GM18868 (cell line): ENCODE measurements at regions not wholly inside any gene's neighbourhood (a gene's known extent, or its start where the extent isn't known, plus 50 kb on each side); places are given as distances from the start of the nearest gene placed in this dataset.

Experiments
- ATAC-seq: cut with Tn5 transposase; IDR thresholded peaks from one replicate; pipeline ENCODE4 v1.9.1; 2021; ENCODE audit warnings: mild to moderate bottlenecking, moderate library complexity; ENCODE audit not compliant: unreplicated experiment

DNA sequence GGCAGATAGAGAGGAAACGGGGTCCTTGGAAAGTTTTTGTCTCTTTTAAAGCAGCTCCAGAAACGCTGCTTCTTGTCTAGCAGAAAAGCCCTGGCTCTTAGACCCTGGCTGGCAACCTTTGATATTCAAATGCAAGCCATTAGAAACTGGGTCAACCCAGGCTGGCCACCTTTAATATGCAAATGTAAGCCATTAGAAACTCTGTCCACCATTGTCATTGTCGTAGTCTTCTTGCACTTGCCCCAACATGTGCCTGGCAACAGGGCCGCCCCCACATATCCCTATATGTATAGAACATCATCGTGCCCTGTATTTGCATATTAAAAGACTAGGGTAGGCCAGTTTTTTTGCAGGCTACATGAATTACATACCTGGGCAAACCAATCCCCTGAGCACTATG, 621.3 kb upstream of the DPP6 start:
- no peak for ATAC-seq

- no peak for ATAC-seq
Observed at GRCh38 chr7:153432063-153432462, 620.1 kb upstream of the DPP6 start.

DNA sequence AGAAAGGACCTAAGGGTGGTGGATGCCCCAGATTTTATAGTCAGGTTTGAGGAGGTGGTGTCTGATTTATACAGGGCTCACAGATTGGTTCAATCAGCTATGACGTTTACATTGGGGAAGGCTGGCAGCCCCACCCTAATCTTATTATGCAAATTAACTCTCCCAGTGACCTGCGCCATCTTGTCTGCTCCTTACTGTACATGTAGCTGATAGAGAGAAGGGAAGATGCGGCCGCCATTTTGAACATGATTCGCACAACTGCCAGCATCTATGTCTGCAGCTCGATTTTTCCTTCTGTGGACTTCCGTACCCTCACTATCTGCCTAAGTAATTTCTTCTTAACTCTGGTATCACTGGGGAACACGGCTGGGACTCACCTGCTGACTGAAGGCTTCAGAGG, 619.0 kb upstream of the DPP6 start:
- no peak for ATAC-seq

DNA sequence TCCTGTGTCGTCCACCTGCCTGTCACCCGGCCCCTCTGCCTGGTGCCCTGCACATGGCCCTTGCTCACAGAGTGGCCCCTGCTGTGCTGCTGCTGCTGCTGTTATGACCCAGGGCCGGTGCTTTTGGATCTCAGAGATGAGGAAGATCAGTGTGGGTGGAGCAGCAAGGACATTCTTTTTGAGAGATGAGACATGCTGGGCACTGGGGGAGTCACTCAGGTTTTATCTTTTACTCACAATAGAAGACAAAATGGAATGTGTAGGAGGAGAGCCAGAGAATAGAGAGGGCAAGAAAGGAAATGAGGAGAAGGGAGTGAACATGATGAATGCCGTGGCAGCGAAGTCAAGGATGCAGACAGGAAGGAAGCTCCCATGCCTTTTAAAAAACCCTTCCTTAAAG, 611.5 kb upstream of the DPP6 start:
- no peak for ATAC-seq

DNA sequence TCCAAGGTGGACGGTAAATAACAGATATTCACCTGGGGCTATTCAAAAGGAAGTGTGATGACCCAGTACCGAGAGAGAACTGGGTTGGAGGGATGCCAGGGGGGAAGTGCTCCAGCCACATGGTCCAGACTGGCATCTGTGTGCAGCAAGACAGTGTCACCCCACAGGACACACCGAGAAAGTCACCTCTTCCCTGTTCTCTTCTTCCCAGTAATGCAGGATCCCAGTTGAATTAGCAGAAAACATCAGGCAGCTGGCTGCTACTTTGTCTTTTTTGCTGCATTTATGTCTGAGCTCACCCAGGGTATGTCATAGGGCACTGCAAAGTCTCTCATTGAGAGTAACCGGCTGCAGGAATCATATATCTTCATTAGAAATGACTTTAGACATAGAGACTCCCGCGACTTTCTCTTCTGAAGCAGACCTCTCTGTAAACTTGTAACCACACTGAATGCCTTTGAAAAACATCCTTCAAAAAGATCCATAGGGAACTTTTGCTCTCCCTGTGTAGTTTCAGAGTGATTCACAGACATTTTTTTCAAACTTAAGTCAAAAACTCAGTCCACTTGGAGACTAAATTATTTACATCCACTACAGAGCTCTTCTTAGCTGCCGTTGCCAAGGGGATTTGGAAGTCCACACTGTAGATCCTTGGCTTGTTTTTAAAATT, 609.0 kb upstream of the DPP6 start:
- no peak for ATAC-seq

GRCh38 chr7:153444641-153445040, 607.6 kb upstream of the DPP6 start:
- ATAC-seq = no peak

GRCh38 chr7:153445641-153446040, 606.6 kb upstream of the DPP6 start:
- no peak for ATAC-seq

DNA sequence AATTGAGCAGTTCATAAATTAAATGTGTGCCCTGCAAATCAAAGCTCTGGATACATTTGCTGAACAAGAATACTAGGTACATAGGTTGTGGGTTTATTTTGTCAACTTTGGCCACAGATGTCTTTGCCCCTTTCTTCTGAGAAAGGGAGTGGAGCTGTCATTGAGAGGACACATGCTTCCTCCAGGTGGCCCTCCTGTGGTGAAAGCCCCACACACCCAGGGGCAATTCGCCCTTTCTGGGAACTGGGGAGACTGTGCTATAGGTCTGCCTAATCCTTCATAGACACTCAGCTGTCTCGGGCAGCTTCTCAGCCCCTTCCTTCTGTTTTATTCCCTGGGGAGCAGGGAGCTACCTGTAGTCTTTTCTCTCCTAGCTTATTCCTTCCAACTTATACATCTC, 605.7 kb upstream of the DPP6 start:
- ATAC-seq = no peak

GRCh38 chr7:153447011-153447410, 605.2 kb upstream of the DPP6 start:
- ATAC-seq = no peak

GRCh38 chr7:153452661-153453060, 599.5 kb upstream of the DPP6 start:
- ATAC-seq = no peak

DNA sequence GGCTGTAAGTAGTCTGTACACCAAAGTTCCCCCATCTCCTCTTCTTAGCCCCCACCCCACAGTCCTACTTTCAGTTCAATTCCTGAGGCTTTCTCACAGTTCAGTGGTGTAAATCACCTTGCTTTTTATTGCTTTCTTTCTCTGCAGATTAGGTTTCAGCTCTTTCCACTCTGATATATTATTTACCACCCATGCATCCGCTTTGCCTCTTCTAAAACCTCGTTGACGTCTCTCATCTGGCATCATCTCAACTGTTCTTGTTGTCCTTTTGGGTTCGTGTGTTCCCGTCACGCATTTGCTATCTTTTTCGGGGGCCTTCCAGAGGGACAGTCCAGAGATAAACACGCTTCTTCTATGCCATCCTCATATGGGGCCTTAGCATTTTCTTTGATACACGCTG, 597.9 kb upstream of the DPP6 start:
- no peak for ATAC-seq

- ATAC-seq = no peak
Observed at GRCh38 chr7:153457746-153458145, 594.5 kb upstream of the DPP6 start.

DNA sequence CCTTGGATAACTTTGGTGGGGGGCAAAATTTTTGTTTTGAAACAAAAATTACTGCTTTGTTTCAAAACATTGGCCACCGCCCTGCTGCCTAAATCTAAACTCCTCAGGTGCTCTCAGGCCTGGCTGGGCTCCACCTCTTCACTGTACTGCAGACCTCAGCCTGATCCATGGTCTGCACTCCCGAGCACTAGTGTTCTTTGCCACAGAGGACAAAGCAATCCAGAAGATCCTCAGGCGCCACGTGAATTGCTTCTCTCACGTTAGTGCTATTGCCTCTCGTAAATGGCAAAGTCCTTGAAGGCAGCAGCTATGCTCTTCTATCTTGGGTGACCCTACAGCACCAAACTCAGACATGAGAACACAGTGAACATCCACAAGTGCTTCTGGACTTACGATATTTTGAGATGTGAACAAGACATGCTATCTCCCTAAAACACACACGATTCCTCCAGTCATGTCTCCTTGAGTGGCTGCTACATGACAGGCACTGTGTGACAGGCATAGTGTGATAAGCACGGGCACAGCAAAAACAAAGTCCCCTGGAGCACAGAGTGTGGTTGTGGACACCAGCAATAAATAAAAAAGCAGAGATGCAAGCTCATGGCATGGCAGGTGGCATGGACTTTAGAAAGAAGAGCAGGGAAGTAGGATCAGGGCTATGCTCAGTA, 582.1 kb upstream of the DPP6 start:
- ATAC-seq = no peak

- no peak for ATAC-seq
Observed at GRCh38 chr7:153472516-153472915, 579.7 kb upstream of the DPP6 start.

DNA sequence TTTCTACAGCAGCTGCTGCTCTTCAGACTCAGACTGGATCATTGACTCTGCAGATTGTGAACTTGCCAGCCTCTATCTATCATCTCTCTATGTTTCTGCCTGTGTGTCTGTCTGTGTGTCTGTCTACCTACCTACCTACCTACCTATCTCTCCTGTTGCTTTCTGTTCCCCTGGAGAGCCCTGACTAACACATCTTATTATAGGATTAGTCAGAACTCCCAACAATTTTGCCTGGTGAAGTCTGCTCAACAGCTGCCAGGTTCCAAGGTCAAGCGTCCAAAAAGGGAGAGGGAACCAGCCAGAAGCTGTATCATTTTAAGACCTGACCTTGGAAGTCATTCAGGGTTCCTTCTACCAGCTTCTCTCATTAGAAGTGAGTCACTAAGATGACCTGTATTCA, 579.0 kb upstream of the DPP6 start:
- no peak for ATAC-seq

GRCh38 chr7:153475239-153475638, 577.0 kb upstream of the DPP6 start:
- ATAC-seq = no peak

- no peak for ATAC-seq
Observed at GRCh38 chr7:153476166-153476565, 576.0 kb upstream of the DPP6 start.

DNA sequence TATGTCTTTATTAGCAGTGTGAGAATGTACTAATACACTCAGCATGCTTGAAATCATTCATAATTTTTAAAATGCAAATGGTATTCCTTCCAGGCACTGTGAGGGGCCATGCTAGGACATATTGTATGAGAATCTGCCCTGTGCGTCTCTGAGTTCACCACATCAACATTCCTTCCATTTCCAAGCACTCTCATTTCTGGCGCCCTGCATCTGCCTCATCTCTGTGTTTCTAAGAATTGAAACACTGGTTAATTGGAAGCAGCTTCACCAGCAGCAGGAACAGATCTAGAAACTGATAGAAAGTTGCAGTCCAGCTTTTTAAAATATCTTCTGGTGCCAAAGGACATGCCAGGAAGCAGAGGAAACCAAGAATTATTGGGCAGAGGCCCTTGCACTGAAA, 555.9 kb upstream of the DPP6 start:
- no peak for ATAC-seq

DNA sequence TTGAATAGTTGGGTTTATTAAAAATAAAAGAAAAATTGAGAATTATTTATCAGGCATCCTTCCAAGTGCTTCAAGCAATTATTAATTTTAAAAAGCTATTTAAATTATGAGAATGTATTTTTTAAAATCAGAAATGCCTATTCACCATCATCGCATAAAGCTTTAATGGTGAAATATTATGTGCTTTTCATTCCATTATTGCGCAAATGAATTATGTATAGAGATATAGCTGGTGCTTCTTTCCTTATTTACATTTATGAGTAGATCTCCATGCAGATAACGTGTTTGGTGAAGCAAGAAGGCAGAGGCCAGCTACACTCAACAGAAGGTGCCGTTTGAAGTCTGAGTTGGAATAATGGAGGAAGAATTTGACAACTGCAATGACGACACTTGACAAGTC, 549.1 kb upstream of the DPP6 start:
- no peak for ATAC-seq

DNA sequence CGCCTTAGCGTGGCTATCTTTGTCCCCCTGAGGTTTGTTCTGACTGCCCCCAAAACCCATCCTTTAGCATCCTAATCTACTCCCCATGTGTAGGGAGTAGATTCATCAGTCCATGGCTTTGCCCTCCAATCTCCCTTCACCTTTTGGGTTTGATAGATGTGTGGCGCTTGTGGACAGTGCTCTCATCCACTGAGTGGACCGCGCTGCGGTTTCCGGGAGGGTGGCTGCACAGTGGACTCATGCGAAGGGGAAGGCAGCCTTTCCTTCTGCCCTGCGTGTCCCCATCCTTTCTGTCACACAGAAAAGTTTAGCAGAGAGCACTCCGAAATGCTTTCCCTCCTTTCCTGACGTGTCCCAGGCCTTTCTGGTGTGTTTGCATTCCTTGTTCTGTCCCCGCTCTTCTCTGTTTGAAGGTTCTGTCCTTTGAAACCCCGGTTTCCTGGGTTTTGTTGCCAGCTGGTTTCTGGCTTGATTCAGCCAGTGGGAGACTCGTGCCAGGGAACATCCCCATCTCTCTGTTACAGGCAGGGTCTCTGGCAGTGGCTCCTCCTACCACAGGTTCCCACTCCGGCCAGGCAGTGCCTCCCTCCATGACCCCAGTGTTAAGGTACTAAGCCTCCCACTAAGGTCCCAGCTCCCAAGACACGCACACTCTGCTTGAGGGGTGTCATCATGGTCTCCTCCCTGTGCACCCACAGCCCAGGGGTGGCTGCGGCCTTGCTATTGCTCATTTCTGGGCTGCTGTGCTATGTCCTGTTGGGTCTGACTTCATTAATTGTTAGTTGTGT, 547.7 kb upstream of the DPP6 start:
- no peak for ATAC-seq

DNA sequence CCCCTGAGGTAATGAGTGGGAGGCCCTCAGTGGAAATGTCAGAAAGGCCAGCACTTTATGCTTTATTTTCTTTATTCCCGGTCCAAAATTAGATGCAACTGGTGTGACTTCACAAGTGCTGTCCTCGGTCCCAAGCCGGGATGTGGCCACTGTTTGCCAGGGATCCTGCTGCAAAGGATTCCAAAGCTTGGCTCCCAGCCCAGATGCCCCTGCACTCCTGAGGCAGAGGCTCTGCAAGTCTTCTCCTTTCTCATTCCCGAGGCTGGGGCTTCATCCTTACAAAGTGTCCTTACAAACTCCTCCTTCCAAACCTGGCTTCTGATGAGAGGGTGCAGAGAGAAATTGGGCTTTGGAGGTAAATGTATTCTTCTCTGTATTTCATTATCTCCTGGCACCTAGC, 544.3 kb upstream of the DPP6 start:
- no peak for ATAC-seq

- ATAC-seq = no peak
Observed at GRCh38 chr7:153509768-153510167, 542.4 kb upstream of the DPP6 start.
